Hematopoietic multipotent progenitor cell (in vitro differentiated cells): ENCODE measurements at regions not wholly inside any gene's neighbourhood (a gene's known extent, or its start where the extent isn't known, plus 50 kb on each side); places are given as distances from the start of the nearest gene placed in this dataset.
"Not testable (repeated sequence)": the region's sequence is repeated elsewhere in the genome, so short reads cannot be mapped to it uniquely, and the experiment has no call there.

Source experiments
- DNase-seq, 3 donors: peaks; one replicate each; pipeline ENCODE4 v3.0.0-alpha.2; 2011 to 2015; ENCODE audit warnings: low read depth in 2 of 3, low spot score in 2 of 3

- not testable (repeated sequence) for DNase-seq
Observed at GRCh38 chr9:17888964-17889363, 310.1 kb downstream of the SH3GL2 start.

DNA sequence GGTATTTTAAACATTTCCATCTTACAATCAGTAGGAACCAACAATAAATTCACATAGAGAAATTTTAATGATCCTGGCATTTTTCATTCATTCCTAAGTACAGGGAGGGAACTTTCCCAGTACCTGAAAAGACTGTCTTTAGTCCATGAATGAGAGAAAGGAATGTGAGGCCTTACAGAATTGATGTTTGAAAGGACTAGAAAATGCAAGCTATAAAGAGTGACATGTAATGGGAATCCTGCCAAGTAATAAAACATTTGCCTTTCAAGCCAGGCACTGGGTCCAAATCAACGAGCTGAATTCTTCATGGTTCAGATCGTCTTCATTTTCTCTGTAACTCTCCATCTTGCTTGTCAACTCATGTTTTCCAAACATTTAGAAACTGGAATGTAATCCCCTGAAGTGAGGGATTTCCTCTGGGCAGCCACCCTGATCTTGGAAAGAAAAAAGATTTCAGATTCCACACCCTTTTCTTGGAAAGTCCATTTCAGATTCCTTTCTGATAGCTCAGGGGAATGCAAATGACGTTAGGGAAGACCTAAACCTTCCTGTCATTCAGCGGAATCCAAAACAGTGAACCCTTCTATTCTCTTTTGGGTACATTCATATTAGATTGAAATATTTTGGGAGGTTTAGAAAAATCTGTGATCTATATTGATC is 315.8 kb downstream of the SH3GL2 start:
- no peak for DNase-seq

- no peak for DNase-seq
Observed at GRCh38 chr9:17900606-17901005, 321.7 kb downstream of the SH3GL2 start.

- DNase-seq = no peak
Observed at GRCh38 chr9:17905366-17905765, 326.5 kb downstream of the SH3GL2 start.

- DNase-seq = no peak
Observed at GRCh38 chr9:17905781-17906175, 326.9 kb downstream of the SH3GL2 start.

DNA sequence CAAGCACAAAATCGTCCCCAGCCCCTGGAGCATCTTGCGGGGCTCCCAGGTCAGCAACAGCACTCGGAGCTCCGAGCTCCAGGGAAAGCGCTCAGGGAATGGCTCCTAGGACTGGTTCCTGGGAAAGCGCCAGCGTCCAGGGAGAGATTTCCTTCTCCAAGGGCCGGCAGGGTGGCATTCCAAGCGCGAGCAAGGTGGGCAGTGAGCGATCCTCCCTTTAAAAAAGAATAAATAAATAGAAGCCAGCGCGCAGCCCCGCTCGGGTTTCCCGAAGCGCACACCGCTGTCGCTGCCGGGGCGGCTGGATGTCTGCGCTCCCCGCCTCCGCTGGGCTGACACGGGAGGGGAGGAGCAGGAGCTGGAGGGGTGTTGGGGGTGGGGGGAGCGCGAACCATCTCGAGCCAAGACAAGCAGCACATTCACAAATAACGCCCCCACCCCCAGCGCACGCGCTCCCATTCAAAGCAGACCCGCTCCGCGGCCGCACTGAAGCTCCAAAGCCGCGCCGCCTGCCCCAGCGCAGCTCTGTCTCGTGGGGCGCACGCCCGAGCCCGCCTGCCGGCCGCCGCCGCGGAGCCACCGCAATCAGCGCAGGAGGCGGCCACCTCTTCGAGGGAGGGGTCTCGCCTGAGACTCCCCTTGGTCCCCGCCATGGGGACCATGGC is 327.4 kb downstream of the SH3GL2 start:
- no peak for DNase-seq

GRCh38 chr9:17906841-17907778 is 328.2 kb downstream of the SH3GL2 start:
- no peak for DNase-seq

- DNase-seq = no peak
Observed at GRCh38 chr9:17907779-17908508, 329.1 kb downstream of the SH3GL2 start.

- DNase-seq = no peak
Observed at GRCh38 chr9:17926246-17926645, 347.4 kb downstream of the SH3GL2 start.

DNA sequence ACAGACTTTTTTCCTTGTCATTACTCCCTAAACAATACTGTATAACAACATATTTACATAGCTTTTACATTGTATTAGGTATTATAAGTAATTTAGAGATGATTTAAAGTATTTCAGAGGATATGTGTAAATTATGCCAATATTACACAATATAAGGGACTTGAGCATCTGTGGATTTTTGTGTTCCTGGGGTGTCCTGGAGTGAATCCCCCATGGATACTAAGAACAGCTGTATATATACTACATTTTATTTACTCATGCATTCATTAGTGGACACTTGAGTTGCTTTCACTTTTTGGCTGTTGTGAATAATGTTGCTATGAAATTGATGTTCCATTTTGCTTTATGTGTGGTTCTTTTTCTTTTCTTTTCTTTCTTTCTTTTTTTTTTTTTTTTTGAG is 348.8 kb downstream of the SH3GL2 start:
- DNase-seq = no peak

- no peak for DNase-seq
Observed at GRCh38 chr9:17928228-17928627, 349.4 kb downstream of the SH3GL2 start.

DNA sequence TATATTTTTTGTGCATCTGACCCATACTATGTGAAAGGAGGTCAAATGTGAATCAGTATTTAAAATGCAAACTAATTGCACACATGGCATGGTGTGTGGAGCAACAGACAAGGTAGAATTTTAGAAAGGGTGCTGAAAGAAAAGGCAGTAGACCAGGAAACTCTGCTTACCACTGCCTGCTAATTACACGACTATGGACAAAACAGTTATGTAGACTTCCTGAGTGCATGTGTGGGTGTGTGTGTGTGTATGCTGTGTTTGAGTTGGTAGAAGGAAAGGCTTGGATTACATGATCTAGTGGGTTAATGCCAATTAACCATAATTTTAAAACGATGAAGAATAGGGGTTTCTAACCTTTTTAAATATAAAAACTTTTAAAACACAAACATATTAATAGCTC is 349.9 kb downstream of the SH3GL2 start:
- DNase-seq = no peak

- DNase-seq = no peak
Observed at GRCh38 chr9:17929506-17929905, 350.6 kb downstream of the SH3GL2 start.

- DNase-seq = no peak
Observed at GRCh38 chr9:17930071-17930470, 351.2 kb downstream of the SH3GL2 start.

DNA sequence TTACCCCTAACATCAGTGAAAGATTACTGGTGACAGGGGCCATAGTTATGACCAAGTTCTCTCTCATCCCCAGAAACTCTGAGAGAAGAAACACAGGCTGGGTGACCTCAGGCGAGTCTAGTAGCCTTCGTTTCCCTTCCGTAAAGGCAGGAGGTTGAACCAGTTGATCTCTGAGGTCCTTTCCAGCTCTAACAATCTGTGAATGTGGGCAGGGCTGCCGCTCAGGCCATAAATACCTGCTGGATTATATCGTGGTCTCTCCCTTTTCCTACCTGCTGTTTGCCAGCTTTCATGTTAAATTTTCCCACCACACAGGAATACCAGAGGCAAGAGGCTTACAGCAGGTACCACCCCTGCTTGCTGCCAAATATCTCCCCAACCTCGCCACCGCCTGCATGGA is 357.5 kb downstream of the SH3GL2 start:
- DNase-seq = no peak

- no peak for DNase-seq
Observed at GRCh38 chr9:17938035-17938655, 359.3 kb downstream of the SH3GL2 start.

- no peak for DNase-seq
Observed at GRCh38 chr9:17942498-17942897, 363.6 kb downstream of the SH3GL2 start.

DNA sequence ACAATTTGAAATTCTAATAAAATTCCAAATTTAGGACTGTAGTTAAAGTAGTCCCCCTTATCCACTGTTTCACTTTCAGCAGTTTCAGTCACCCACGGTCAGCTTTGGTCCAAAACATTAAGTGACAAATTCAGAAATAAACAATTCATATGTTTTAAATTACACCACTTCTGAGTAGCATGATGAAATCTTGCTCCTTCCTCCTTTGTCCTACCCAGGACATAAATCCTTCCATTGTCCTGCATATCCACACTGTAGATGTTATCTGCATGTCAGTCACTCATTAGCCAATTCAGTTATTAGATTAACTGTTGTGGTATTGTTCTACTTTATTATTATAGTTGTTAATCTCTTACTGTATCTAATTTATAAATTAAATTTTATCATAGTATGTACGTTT is 376.5 kb downstream of the SH3GL2 start:
- DNase-seq = no peak

- DNase-seq = no peak
Observed at GRCh38 chr9:17958363-17958762, 379.5 kb downstream of the SH3GL2 start.

GRCh38 chr9:17962747-17963146 is 383.9 kb downstream of the SH3GL2 start:
- DNase-seq = no peak
